LHCN-M2 (cell line): ENCODE measurements at regions not wholly inside any gene's neighbourhood (a gene's known extent, or its start where the extent isn't known, plus 50 kb on each side); places are given as distances from the start of the nearest gene placed in this dataset.

ENCODE experiments used
- DNase-seq: peaks from one replicate; pipeline ENCODE4 v3.0.0-alpha.2; 2012; ENCODE audit warnings: low read depth

DNA sequence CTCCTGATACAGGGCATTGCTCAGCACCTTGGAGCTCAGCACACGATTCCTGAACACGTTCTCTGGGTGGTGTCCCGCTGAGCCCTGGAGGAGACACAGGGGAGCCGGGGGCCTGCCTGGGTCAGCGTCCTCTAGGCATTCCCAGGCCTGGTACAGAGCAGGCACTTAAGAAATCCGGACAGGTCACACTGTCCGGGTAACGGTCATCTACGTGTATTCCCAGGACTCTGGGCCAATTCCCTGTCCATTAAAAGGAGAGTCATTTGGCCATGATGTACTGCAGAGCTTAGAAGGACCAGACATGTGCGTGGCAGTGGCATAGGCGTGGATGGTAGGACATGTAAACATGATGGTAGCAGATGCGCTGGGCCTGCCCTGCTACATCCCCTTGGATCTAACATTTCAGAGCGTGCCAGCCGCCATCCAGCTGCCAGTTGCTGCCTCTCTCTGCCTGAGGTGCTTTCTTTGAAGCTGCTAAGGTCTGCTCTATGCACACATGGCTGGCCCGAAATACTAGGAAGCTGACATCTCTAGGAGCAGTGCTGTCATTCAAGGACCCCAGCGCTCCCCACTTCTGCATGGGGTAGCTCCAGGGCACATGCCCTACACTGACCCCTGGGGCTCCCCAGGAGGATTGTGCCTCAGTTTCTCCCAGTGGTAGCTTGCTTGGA is 273.1 kb upstream of the RTL1 start:
- DNase-seq = no peak

DNA sequence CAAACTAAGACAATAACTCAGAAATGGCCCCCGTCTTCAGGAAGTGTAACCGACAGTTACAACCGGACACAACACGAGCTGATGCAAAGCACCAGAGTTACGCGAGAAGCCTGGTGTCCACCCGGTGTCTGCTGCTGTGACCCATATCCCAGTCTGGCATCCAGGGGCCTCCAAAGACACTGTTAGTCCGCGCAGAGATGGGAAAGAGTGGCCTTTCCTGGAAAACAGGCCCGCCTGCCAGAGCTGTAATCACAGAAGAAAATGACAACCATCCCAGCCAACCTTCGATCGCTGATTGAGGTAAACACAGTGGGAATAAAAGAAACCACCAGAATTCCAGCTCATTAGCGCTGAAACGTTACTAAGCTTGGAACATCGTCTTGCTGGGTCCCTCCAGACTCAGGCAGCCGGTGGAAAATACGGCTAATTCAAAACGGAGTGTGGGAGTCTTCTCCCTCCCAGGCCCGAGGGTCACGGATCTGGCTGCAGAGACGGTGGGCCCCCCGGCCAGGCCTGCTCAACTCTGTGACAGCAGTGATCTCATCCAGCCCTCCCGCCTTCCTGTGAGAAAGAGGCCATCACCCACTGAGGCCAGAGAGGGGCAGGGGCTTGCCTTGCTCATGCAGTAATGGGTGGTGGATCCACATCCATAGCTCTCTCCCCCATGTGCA is 273.9 kb upstream of the RTL1 start:
- no peak for DNase-seq

DNA sequence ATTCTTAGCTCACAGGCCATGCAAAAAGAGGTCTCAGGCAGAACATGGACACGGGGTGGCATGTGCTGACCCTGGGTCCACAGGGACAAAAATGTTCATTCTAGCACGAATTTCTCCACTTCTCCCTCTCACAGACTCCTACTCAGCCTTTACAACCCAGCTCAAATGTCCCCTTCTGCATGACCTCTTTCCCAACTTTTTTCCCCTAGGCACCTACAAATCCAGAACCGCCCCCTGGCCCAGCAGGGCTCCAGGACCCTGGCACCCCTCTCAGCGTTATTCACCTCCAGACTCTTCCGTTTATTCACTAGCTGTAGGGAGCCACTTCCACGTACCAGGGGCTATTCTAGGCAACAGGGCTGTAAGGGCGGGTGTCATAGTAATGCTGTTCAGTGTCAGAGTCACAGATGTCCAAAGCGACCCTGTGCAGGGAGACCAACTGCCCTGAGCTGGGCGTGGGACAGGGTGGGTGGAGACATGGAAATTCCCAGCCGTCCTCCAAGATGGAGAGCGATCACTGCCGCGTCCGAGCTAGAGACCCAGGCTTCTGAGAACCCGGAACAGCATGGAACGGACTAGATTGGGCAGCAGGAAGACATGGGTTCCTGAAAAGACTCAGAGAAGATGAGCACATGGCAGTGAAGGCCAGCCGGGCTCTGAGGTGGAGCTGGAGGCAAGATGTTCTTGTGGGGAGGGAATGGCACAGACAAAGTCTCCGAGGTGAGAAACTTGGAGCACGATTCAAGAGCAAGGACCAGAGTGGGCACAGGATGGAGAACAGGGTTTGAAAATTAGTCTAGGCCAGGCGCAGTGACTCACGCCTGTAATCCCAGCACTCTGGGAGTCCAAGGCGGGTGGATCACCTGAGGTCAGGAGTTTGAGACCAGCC is 274.9 kb upstream of the RTL1 start:
- DNase-seq = no peak

DNA sequence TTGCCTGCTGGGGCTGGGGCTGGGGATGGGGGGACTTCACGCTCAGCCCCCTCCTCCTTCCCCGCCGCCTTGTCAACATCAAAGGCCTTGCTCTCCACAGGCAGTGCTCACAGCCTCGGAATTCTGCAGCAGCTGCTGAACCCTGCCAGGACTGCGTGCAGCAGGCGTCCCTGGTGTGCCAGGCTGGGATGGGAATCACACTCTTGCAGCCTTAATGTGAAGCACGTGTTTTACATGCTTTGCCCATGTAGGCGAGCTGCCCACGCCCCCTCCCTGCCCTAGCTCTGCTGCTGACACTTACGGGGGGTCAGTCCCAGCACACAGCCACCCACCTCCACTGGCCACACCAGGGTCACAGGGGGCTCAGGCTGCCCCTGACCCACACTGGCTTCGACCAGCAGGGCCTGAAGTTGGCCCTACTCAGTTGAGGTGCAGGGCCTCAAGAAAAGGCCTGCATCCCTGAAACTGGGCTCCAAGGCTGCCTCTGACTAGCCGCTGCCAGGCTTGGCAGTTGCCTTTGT is 276.2 kb upstream of the RTL1 start:
- no peak for DNase-seq

DNA sequence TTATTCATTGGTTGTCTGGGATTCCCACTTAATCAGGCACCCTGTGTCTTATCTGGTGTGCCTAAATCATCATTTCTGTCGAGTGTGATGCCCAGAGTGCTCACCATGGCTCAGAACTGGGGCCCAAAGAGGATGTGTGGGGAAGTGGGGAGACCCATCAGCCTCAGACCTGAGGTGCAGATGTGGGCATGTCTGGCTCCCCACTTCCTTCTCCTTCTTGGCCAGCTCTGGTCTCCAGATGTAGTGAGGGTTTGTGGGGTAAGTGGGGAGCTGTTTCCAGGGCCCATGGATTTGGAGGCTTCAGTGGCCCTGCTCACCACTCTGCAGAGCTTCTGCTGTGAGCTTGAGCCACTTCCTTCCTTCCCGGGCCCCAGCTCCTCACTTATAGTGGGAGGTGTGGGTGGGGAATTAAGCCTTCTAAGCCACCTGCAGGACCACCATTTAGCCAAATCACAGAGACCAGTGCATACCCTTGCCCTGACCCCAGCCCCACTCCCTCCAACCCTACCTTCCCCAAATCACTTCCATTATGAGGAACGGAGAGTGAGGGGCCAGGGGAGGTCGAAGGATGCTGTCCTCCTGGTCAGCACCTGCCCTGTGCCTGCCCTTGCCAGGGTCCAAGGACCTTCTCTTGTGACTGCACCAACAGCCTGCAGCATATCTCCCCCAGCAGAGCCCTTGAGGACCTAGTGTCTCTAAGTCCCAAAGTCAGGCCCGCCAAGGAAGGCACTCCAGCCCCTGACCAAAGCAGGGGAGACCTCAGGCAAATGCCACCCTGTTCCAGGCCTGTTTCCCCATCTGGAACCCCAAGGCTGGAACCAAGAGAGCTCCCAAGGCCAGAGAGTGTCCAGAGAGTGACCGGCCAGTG is 278.2 kb upstream of the RTL1 start:
- DNase-seq = no peak

DNA sequence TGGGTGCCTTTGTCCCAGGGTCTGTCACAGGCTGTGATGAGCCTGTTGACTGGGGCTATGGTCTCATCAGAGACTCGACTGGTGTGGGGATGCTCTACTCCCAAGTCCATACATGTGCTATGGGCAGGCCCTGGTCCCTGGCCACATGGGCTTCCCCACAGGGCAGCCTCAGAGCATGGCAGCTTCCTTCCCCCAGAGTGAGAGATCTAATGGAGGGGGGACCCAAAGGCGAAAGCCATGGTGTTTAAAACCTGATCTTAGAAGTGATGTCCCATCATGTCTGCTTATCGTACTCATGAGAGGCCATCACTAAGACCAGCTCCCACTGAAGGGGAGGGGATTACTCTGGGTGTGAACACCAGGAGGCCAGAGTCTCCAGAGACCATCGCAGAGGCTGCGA is 279.0 kb upstream of the RTL1 start:
- no peak for DNase-seq

DNA sequence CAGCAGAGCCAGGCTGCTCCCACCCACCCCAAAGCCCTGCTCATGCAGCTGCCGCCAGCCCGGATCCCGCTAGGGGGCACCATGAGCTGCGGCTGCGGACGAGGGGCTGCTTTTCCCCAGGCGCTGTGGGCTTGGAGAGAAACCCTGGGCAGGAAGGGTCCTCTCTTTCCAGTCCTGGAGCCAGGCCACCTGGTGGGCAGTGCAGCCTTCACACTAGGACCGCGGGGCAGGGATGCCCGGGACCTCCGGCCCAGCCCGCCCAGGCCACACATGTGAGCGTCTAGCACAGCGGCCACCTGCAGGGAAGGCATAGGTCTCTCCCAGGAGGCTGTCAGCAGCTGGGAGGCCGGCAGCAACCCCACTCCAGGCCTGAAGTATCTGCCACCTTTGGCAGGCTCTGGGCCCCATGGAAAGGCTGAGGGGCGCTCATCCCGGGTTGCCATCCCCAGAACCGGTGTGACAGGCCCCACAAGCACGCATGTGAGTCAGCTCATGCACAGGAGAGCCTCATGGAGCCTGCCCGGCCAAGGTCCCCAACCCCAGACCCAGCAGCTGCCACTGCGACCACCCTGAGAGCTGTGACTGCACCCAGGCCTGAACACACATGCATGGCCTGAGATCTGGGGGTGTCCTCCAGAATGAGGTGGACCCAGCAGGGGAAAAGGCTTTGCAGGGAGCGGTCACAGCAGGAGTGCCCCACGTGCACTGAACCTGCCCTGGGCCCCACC is 280.0 kb upstream of the RTL1 start:
- DNase-seq = no peak

DNA sequence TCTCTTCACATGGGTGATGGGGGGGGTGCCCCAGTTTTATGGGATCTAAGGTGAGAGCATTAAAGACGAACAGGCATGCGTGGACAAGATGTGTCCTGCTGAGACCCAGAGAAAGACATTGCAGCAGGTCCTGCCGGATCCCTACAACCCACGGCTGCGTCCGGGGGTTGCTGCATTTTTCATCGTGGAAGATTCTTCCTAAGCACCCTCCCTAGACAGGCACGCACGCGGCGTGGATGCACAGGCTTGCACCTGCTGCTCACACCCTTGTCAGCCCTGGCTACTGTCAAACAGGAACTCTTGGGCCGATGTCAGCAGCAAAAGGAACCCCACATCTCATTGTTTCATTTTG is 280.6 kb upstream of the RTL1 start:
- no peak for DNase-seq

DNA sequence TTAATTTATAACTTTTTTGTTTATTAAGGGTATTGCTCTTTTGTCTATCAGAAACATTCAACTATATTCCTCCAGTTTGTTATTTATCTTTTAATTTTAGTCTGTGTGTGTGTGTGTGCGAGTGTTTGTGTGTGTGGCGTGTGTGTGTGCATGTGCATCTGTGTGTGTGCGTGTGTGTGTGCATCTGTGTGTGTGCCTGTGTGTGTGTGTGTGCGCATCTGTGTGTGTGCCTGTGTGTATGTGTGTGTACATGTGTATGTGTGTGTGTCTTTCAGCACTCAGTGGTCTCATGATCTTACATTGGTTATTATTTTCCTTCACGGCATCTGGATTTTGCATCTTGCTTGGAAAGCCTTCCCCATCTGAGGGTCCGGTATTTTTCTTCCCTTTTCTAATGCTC is 281.1 kb upstream of the RTL1 start:
- no peak for DNase-seq

DNA sequence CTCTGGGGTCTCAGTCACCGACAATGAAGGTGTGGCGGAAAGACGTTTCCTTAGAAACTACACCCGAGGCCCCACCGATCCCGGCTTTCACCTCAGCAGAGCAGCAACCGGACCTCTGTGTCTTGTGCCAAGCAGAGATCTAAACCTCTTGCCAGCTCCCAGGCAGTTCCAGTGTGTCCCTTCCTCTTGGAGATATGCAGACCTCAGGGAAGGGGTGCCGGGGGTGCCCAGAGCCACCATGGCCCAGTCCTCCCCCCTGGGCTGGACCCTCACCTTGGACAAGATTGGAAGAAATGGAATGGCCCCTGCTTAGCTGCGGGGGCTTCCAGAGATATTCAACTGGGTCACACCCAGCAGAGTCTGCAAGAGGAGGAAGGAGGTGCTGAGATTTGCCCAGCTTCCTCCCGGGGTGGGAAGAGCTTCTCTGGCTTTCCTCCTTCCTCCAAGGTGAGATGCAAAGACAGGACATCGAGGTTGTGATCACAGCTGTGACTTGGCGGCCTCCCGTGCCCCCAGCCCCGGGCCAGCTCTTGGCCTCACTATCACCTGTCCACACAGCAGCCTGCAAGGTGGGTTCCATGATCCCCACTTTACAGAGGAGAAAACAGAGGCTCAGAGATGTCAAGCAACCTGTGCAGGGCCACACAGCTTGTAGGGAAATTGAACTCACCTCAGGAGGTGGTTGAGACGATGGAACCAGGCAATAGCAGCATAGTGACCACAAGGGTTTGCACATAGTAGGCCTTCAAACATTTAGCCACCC is 281.7 kb upstream of the RTL1 start:
- DNase-seq = no peak

DNA sequence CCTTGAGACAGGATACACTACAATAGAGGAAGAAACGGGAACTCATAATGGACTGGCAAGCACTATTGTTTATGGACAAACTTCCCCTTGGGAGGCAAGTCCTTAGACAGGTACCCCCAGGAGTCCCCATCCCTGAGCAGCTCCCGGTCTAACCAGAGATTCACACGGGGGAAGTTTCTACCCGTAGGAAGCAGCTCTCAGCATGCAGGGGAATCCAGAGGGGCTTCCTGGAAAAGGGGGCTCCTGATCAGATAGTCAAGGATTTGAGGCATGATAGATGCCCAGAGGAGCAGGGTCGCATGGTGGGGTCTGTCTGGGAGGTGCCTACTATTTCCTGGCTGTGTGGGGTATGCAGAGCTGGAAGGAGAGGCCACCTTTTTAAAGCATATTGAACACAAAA is 282.4 kb upstream of the RTL1 start:
- DNase-seq = no peak

DNA sequence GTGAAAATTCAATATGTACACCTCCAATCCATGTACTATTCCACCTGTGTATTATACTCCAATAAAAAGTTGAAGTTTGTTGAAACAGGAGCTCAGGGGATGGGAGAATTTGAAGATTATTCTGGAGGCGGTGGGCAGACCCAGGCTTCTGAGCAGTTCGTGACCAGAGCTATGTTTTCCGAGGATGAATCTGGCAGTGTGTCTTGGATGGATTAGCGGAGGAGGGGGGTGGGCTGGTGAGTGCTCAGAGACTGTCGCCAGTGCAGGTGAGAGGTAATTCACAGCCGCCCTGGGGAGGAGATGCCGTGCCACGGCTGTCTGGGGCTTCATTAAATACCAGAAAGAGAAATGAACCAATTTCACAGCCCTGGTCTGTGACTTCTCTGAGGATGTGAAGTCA is 283.0 kb upstream of the RTL1 start:
- no peak for DNase-seq

DNA sequence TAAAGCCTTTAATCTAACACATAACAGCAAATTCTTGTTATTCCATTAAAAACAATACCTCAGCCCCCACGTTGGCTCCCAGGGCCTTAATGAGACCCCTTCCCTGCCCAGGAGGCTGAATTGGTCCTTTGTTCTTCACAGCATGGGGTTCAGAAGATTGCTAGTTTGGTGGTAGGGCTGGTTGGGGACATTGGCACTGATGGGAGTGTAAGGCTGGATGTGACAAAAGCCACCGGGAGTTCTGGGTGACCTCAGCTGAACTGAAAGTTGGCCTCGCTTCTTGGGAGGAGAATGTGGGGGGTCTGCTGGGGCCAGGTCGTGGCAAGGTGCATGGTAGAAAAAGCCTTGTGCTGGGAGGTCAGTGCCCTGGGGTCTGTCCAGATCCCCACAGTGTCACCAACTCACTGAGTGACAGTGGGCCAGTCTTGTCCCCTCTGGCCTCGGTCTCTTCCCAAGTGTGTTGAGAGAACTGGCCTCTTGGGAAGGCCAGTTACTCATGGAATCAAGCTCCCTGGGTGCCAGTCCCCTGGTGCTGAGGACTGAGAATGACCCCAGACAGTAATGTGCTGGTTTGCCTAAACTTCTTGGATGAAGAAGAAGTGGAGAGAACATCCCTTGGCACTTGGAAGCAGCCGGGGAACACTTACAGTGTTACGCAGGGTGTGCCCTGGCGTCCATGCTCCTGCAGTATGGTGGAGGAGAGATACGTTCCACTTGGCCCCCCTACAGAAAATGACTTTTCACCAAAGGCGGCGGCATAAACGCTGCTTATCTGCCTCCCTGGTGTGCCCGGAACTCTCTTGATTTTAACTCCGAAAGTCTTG is 283.7 kb upstream of the RTL1 start:
- DNase-seq = no peak

DNA sequence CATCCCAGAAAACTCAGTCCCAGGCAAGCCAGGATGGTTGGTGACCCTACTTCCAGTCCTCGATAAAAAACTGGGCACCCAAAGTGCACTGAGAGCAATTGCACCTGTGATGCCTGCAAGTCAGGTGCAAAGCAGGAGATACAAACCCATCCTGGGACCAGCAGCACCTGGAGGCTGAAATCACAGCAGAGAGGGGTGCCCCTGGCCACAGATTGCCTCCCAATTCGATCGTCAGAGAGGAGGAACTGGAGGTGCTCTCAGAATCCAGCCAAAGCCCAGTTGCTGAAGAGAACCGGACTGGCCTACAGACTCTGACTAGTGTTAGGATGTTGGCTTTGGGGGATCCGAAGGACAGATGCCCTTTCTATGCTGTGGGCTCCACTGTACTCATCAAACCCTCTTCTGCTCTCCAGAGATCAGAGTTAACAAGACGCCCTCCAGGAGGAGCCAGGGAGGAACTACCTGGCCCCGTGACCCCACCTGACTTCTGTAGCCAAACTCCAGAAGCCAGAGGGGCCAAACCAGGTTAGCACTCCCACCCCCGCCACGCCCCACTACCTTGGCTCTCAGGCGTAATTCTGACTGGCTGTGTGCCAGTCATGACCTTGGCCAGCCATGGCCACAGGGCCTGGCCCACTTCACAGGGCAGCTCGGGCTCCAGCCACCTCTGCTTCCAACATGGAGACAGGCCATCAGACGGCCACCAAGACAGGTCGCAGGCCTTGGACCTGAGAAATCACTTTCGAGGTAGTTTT is 284.5 kb upstream of the RTL1 start:
- DNase-seq = no peak

DNA sequence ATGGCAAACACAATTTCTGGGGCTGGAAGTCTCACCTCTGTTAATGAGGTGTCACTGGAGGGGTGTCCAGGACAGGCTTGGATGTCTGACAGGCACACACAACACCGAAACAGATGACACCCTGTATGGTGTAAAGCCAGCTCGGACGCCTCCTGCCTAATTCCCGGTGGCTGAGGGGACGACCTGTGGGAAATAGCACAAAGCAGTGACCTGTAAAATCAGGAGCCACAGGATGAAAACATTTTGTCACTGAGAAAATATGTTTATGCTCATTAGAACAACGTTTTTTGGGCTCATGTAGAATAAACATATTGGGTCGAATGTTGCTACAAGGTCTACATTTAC is 285.0 kb upstream of the RTL1 start:
- DNase-seq = no peak

DNA sequence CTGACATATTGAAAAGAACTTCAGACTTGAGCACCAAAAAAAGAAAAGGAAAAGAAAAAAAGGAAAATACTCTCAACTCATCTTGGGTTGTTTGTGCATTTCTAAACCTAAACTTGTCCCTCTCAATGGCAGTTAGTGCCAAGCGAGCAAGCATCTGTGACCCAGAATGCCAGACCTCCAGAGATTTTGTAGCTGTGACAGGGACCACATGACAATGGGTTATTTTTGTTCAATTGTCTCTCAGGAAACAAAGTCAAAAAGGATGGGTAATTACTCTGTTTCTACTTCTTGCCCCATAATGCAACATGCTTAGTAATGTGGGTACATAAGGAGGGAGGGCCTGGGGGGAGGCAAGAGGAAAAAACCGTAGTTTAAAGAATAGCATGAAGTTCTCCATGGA is 285.7 kb upstream of the RTL1 start:
- DNase-seq = no peak

DNA sequence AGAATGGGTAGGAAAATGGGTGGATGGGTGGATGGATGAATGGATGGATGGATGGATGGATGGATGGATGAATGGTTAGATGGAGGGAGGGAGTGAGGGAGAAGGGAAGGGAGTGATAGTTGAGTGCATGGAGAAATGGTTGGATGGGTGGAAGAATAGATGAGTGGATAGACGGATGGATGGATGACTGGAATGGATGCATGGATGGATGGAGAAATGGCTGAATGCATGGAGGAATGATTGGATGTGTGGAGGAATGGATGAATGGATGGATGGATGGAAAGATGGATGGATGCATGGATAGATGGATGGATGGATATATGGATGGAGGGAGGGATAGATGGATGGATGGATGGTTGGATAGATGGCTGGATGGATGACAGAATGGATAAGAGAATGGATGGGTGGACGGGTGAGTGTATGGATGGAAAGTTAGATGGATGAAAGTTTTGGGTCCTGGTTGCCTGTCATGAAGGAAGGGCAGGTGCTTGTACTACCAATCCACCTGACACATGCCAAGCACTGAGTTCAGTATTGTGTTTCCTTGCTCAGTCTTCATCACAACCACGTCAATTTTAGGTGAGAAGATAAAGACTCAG is 286.5 kb upstream of the RTL1 start:
- no peak for DNase-seq

DNA sequence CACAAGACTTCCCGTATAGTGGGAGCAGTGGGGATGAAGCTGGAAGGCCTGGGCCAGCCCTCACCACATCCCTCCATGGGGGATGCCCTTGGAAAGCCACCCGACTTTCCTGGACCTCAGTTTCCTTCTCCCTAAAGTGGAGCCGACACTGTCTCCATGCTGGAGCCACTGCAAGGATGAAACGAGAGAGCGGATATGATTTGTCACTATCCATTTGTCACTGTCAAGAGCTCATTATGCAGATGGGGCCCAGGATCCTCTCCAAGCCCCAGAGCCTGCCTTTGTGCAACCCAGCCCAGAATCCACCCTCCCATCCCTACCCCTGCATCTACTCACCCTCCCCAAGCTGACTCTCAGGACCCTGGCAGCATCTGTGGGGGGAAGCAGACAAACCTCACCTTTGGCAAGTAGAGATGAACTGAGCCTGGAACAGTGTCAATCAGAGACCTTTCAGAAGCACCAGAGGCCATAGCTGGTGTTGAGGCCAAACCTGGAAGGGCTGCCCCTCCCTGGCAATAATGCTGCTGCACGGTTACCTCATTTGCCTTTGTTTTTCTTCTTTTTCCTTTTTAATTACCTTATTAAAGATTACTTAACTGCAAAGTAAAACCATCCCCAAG is 287.7 kb upstream of the RTL1 start:
- DNase-seq = no peak
